ENCODE measurements at regions not wholly inside any gene's neighbourhood (a gene's known extent, or its start where the extent isn't known, plus 50 kb on each side); places are given as distances from the start of the nearest gene placed in this dataset.
A peak's percentile ranks its signal among the peaks of the same experiment; 100 is the strongest.

- intact Hi-C loops (cut with micrococcal nuclease): loop anchor here (1.0 to 2.0 kb wide), 4 partner anchors 41 to 425 kb away; no protein-coding TSS in a partner anchor
- TF ChIP-seq HMG20A (CRISPR knock-in tag; conservative IDR thresholded peaks at IDR 0.05): no peak
- TF ChIP-seq ZNF764 (CRISPR knock-in tag; IDR thresholded peaks at IDR 0.05; ENCODE audit: low read depth): no peak
- 0 out of 2 replicates have a peak, but pooled peaks have one; percentile 15 for TF ChIP-seq ZBTB9 (CRISPR knock-in tag; IDR thresholded peaks at IDR 0.05)
- TF ChIP-seq ARHGAP35 (IDR thresholded peaks at IDR 0.05; ENCODE audit: partially characterized antibody): no peak
- no peak for TF ChIP-seq NFIX (CRISPR knock-in tag; IDR thresholded peaks at IDR 0.05; ENCODE audit: low read depth)
- no peak for TF ChIP-seq SPI1 (IDR thresholded peaks at IDR 0.05; ENCODE audit: borderline replicate concordance, low read depth, low read length)
- peak; percentile 69; the same call in 1 of the 2 replicates for TF ChIP-seq ARID2 (IDR thresholded peaks at IDR 0.05)
- TF ChIP-seq ZNF121 (CRISPR knock-in tag; conservative IDR thresholded peaks at IDR 0.05): no peak
- no peak for TF ChIP-seq ZFP30 (CRISPR knock-in tag; IDR thresholded peaks at IDR 0.05; ENCODE audit: borderline replicate concordance)
- no peak for TF ChIP-seq HBP1 (CRISPR knock-in tag; IDR thresholded peaks at IDR 0.05)
- TF ChIP-seq RBM17 (IDR thresholded peaks at IDR 0.05; ENCODE audit: borderline replicate concordance, low read depth, low read length): no peak
- no peak for TF ChIP-seq MAFK (IDR thresholded peaks at IDR 0.05; ENCODE audit: low read length)
- no peak for TF ChIP-seq RBM15 (IDR thresholded peaks at IDR 0.05; ENCODE audit: insufficient read depth, low read length)
- TF ChIP-seq ZNF644 (tag; IDR thresholded peaks at IDR 0.05; ENCODE audit: low read depth): no peak
Measured at GRCh38 chr15:77543159-77543882, 89.4 kb downstream of the LINGO1 start.

More at GRCh38 chr15:77543159-77543882, 89.4 kb downstream of the LINGO1 start:
- Histone ChIP-seq H3K27me3 (ENCODE audit: control insufficient read depth in 2 of 2, insufficient read depth in 2 of 2, low read length in 2 of 2) (no peaks in the 10 kb centered on the region), H3K4me3 (peak overlapping the region; percentile 42), H3K4me2 (ENCODE audit: insufficient read depth, low read length) (peak overlapping the region; percentile 79), H3K9ac (ENCODE audit: insufficient read depth in 1 of 2, low read depth in 2 of 2, low read length in 2 of 2) (peak overlapping the region; percentile 51 to 92), H3K9me1 (ENCODE audit: control insufficient read depth, insufficient read depth, low read length) (no peaks in the 10 kb centered on the region), H3K36me3 (ENCODE audit: control insufficient read depth, insufficient read depth, low read length) (no peaks in the 10 kb centered on the region), H3K9me3 (replicated peaks; ENCODE audit: control insufficient read depth, insufficient read depth, low read depth, low read length) (no peaks in the 10 kb centered on the region), H2AFZ (ENCODE audit: low read depth, low read length) (peak overlapping the region; percentile 93), H3K4me1 (replicated peaks in 1 of 2; ENCODE audit: control insufficient read depth in 2 of 2, insufficient read depth in 2 of 2, low read length in 2 of 2) (peaks cover 0 to 24% of the 10 kb centered on the region in 2 experiments; a peak in 4 of 5 replicates), H3K27ac (ENCODE audit: extremely low read depth, low read depth, low read length) (no peak overlapping the region), H3K79me2 (ENCODE audit: control insufficient read depth, insufficient read depth, low read length) (no peaks in the 10 kb centered on the region), H4K20me1 (replicated peaks; ENCODE audit: control insufficient read depth, insufficient read depth, low read length) (no peaks in the 10 kb centered on the region)
- CTCF ChIA-PET (ENCODE audit: low intra/inter-chr PET ratio): interaction anchor here (0.5 to 2.7 kb wide), 7 partner anchors 30 to 519 kb away, joined by 3 to 36 read pairs (median 9); no protein-coding TSS in a partner anchor
- POLR2A ChIA-PET: interaction anchor here (1.4 kb wide), 2 partner anchors 21 to 24 kb away, joined by 3 to 4 read pairs; no protein-coding TSS in a partner anchor
- no TSS peak for BruUV-seq (replicated peaks)
- in situ Hi-C loops (cut with MboI): loop anchor here (5.0 kb wide), 1 partner anchor 516 kb away; no protein-coding TSS in a partner anchor
- DNase-seq (ENCODE audit: extremely low read depth in 1 of 4, low spot score in 3 of 4): peak; percentile 89 to 95 (median 94)
- FAIRE-seq: peak; percentile 84
- ATAC-seq: peak; percentile 96
- WGBS (ENCODE audit: insufficient coverage, low coverage, missing lambda C conversion rate): 1% methylated on average over 23 of the region's 32 CpGs

All from K562 (cell line).